UCSD-AML1 (cell line): ENCODE measurements at regions not wholly inside any gene's neighbourhood (a gene's known extent, or its start where the extent isn't known, plus 50 kb on each side); places are given as distances from the start of the nearest gene placed in this dataset.
"Not testable (repeated sequence)": the region's sequence is repeated elsewhere in the genome, so short reads cannot be mapped to it uniquely, and the experiment has no call there.

Source experiments
- DNase-seq: peaks from one replicate; lab custom pipeline; 2025; ENCODE audit not compliant: unreplicated experiment; lab: John Stamatoyannopoulos, UW

DNA sequence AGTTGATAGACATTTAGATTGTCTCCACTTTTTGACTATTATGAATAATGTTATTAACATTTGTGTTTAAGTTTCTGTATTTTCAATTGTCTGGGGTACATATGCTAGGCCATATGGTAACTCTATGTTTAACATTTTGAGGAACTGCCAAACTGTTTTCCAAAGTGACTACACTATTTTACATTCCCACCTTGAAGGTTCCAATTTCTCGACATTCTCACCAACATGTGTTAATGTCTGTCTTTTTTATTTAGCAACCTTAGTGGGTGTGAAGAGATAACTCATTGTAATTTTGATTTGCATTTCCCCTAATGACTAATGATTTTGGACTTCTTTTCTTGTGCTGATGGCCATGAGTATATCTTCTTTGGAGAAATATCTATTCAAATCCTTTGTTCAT, 832.4 kb downstream of the DNAJB9 start:
- no peak for DNase-seq

DNA sequence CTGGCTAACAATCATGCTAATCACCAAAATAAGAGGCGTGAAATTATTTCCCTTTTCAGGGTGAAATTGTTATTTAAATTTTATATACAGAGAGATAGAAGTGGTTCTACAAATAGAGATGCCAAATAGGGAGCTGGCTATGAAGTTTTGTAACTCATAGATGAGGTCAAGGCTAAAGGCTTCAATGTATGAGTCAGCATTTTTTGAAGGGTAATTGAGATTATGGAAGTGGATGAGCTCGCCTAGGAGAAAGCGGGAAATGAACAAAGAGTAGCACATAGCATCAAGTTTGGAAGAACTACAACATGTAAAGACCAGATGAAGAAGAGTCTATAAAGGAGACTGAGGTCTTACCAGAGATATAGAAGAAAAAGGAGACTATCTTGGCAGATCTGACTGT, 838.1 kb downstream of the DNAJB9 start:
- DNase-seq = no peak

DNA sequence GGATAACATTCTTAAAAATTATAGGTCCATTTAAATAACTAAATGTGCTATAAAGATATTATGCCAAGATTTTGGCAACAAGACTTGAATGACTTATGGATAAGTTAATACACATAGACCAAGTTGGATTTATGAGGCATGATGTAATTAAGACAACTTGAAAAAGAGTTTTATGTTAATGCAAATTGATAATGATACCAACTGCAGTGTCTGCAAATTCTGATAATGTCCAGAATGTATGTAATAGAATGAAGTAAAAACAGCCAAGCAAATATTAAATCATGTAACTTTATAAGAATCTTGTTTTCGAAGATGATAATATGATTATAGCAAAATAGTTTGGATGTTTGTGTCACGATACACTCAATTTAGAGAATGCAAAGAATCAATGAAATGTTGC, 868.3 kb downstream of the DNAJB9 start:
- DNase-seq = no peak

DNA sequence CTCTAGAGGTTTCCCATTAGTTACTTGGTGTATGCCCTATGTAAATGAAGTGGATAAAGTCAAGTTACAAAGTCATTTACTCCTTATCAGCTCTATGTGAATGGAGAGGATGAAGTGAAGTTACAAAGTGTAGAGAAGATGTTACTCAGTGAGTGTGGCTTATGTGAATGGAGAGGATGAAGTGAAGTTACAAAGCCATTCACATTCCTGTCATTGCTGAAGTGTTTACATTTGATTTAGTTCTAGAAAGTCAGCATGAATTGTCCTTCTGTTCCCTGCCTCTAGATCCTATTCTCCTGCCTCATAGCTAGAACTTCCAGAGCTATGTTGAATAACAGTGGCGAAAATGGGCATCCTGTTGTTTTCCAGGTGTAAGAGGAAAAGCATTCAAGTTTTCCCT, 880.1 kb downstream of the DNAJB9 start:
- DNase-seq = no peak

DNA sequence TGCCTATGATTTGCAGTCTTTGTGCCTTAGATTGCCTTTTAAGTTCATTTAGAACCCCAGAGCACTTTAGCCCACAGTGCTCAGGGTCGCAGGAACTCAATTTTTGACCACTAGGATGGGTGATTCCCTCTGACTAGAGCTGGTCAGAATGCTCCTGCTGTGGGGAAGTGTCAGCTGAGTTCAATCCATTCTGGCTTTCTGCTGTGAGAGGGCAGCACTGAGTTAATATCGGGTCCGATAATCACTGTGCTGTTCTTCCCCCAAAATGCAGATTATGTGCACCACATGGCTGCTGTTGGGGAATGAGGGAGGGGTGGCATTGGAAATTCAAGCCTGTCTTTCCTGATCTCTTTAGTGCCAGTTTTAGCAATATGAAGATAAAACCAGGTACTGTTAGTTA, 886.4 kb downstream of the DNAJB9 start:
- DNase-seq = no peak

DNA sequence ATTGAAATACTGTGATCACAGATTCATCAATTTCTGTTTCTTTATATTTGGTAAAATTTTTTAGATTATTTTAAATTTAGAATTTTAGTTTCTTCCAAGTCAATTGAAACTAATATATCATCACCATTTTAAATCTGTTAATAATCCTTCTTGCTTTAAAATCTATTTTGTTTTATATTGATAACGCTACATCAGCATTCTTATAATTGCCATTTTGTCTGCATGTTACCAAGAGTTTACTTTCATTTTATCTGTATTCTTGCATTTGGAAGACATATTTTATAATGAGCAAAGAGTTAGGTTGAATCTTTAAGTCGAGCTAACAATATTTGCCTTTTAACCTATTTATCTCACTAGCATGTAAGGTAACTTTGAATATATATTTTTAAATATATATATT, 890.6 kb downstream of the DNAJB9 start:
- DNase-seq = no peak

DNA sequence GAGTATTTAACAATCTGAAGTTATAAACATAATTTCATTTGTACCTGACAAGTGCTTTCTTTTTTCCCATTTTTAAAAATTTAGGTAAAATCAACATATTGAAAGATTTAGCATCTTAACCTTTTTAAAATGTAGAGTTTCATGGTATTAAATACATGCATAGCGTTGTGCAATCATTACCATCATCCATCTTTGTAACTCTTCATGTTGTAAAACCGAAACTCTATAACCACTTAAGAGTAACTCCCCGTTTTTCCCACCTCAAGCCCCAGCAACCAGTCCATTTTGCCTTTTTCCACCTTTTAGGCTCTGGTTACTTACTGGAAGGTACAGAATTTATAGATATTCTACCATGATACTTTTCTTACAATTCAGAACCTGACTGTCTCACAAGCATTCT, 892.5 kb downstream of the DNAJB9 start:
- no peak for DNase-seq

DNA sequence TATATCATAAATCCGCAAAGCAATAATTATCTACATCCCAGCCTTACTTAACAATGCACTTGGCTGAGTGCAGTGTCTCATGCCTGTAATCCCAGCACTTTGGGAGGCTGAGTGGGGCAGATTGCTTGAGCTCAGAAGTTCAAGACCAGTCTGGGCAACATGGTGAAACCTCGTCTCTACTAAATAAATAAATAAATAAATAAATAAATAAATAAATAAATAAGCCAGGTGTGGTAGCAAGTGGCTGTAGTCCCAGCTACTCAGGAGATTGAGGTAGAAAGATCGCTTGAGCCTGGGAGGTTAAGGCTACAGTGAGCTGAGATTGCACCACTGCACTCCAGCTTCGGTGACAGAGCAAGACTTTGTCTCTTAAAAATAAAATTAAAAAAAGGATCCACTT, 898.1 kb downstream of the DNAJB9 start:
- DNase-seq = not testable (repeated sequence)

DNA sequence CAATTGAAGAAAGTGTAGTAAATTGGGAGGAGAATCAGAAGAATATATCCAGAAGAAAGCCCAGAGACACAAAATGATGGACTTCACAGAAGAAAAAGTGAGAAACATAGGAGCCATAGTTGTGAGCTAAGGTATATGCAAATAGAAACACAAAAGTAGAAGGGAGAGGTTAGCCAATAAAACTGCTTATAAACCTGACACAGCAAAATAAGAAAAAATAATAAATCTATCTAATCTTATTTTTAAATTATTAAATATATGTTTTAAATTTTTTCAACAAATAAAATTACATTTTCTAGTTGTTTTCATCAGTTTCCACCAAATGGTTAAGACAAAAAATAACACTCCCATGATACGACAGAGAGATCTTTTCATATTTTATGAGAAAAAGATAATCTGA, 903.5 kb downstream of the DNAJB9 start:
- no peak for DNase-seq

DNA sequence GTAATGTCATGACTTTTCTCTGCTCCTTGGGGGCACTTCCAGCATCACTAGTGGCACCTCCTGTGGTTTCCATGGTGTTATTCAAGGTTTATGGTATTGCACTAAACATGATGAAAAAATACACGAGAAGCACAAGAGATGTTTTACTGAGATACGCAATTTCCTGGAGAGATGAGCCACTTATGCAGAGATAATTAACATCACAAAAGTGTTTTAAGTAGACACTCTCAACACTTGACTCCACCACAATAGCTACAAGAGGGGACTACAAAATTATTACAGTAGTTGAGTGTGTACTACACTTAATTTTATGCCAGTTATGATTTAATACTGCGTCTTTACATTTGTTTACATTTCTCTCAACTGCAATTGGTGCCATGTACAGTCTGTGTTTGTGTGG, 906.7 kb downstream of the DNAJB9 start:
- no peak for DNase-seq

DNA sequence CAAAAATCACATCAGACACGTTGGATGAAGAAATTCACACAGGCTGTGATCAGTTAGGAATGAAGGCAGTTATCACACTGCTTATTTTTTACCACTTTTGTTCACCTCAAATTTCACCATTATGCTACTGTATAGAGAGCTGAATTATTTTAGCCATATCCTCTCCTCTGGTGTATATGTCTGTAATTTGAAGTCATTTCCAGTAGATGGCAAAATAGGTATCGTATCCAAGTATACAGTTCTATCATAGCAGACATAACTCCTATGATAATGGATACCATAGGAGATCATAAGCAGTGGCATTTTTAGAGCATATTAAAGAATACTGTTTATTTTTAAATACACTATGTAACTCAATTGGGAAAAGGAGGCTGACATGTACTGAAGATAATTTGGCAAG, 909.7 kb downstream of the DNAJB9 start:
- DNase-seq = no peak

DNA sequence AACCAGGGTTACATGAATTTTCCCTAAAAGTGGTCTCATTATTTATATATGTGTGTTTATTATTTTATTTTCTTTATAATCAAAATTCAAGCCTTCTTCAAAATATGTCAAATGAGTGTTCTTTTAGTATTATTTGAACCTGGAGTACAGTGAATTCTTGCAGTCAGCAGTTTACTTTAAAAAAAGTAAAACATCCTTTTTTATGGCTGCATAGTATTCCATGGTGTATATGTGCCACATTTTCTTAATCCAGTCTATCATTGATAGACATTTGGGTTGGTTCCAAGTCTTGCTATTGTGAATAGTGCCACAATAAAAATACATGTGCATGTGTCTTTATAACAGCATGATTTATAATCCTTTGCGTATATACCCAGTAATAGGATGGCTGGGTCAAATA, 920.9 kb downstream of the DNAJB9 start:
- DNase-seq = not testable (repeated sequence)

DNA sequence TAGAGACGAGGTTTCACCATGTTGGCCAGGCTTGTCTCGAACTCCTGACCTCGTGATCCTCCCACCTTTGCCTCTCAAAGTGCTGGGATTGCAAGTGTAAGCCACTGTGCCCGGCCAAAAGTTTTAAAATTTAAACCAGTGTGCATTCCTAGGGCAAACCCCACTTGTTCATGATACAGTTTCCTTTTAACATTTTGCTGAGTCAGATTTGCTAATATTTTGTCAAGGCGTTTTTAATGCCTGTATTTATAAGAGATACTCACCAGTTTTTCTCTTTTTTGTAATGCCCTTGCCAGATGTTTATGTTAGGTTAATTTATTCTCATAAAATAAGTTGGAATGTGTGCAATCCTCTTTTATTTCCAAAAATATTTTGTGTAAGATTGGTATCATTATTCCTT, 927.4 kb downstream of the DNAJB9 start:
- DNase-seq = no peak

DNA sequence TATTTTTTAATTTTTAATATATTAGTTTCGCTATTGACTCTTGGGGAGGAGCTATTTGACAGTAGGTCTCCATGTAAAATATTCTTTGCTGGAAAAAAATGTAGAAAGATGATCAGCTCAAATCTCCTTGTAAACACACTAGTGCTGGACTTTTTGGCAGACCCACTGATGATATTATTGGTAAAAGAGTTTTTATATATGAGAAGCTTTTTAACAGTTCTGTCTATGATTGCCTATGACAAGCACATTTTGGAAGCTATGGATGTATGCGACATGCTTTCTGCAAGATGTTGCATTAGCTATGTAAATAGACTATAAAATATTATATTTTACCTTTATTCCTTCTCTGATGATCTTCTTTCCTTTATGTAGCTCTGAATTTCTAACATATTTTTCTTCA, 928.5 kb downstream of the DNAJB9 start:
- no peak for DNase-seq

DNA sequence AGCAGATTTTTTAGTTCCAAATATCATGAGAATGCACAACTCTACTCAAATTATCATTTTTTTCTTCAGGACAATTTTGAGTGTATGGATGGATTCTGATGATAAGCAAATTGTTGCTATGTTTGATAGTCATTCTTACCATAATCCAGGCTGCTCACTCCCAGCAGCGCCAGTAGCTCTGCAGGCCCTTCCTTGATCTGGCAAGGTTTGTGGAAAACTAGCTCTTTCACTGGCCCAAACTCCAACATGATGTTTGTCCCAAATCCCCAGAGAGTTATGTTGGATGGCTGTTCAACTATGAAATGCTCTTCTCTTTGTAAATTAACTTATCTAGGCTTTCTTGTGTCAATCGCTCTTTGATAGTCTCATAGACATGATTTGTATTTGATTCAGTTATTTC, 933.7 kb downstream of the DNAJB9 start:
- no peak for DNase-seq

DNA sequence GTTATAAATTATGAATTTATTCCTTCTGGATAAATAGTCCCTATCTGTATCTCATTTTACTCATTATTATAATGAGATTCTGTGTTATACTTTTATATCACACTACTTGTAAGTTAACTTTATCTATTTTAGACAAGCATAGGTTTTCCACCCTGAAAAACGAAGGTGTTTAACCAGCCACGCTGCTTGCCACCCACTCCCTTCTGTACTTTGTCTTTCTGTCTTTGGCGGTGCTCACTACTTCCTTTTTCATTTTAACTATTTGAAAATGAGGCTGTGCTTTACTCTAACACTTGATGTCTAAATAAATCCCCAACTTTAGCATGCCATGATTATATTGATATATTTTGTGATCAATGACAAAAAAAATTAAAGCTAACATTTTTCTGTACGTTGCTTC, 952.9 kb downstream of the DNAJB9 start:
- no peak for DNase-seq

DNA sequence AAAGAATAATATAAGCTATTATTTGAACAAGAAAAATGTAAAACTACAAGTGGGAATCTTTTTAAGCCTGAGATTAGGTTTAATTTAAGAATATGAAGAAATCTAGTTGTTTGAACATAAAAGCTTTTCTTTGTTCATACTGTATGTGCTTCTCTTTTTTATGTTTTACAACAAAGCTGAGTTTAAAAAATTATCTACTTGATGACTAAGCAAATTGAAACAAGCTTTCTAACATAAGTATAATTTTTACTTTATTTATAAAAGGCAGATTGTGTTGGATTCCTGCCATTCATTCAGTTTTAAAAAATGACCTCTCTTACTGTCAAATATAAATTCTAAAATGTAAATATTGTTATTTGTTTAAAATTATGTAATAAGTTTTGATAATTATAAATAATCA, 958.2 kb downstream of the DNAJB9 start:
- no peak for DNase-seq

DNA sequence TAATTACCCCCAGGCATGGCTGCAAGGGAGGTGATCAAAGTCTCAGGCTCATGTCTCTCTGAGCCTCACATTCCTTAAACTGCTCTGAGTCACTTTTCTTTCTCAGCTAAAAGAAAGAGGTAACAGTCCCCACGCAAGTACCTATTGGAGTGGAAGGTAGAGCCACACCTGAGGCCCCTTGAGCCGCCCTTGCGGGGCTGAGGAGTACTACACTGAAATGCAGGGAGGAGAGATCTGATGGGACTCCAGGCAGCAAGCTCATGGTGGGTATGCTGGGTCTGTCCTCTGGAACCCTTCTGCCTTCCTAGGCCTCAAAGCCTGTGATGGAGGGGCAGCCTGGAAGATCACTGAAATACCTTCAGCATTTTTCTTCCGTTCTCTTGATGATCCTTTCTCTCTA, 960.0 kb downstream of the DNAJB9 start:
- no peak for DNase-seq

DNA sequence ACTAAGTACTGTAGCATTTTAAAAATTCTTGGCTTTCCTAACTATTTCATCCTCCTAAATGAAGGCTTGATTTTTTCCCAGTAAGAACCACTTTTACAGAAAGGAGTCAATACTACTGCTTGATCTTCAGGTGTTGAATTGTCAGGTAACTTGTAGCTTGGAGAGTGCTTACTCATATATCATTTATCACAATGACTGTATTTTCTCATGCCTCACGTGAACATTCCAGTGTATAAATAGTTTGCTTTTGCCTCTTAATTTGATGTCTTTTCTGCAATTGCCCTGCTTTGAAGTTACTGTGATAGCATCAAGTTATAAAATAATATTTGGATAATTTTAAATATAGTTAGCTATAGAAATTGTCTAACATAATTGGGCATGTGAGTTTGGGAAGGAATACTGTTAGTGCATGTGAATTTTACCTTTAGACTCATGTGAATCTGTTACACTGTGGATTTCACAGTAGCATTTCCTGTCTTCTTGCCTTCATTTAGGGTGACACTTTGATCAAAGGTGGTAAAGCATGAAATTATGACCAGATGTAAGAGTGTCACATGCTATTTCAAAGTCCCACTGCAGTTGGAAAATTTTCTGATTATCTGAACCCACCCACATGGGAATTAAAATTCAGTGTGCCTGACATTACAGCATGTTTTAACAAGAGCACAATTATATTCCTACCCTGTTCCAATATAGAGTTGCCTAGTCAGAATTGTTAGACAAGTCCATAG, 962.8 kb downstream of the DNAJB9 start:
- DNase-seq = no peak

DNA sequence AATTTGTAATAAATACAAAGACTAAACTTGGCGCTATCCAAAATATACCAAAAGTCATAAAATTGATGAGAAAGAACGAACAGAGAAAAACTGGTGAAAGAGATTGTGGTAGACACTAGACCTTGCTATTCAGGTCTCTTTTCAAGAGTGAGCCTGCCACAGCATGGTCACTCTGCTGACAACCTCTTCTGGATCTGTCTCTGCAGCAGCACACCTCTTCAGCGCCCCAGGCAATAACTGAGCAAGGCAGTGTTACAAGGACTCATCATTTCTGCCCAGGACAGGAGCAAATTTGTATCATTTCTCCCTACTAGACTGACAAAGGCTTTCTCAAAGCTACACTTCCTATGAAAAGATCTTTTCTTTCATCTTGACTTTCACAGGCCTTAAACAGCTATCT, 976.0 kb downstream of the DNAJB9 start:
- no peak for DNase-seq

DNA sequence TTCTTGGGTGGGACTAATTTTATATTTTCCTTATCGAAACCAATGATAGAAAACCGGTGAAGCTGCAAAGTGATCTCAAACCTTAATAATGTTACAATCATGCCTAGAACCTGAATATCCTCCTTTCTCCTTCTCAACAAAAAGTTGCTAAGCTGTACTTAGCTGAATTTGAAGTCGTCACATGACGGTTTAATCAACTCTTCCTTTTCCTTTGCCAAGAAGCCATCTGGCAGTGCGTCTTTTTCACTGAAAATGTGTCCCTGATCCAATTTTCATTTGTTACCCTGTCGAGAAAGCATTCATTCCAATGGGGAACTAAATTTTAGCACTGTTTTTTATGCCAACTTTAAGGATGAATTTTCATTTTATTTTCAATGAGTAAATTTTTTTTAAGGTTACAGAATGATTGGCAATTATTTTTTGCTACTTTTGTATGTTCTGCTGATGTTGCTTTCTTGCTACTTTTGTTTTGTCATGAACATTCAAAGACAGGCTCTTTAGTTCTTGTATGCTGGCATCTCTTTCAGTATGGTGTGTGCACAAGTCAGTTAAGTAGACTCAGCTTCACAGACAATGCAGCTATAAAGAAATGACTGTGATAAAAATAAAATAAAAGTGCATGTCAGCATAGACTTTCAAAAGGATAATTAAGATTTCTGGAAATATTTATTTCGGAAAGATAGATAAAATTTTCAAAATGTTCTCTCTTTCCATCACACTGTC, 980.0 kb downstream of the DNAJB9 start:
- DNase-seq = no peak

DNA sequence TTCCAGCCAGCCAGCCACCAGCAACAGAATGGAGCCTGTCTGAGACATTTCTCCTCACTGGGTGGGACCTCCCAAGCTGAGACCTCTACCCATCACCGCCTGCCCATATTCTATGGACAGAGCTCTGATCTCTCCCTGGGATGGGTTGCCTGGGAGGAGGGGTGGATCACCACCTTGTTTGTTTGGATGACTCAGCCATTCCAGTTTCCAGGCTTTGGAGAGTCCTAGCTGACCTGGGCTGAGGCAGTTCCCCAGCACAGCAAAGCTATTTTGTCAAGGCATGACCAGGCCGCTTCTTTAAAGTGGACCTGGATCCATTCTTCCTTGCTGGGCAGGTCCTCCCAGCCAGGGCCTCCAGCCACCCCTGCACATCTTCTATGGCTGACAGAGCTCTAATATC, 982.3 kb downstream of the DNAJB9 start:
- no peak for DNase-seq

DNA sequence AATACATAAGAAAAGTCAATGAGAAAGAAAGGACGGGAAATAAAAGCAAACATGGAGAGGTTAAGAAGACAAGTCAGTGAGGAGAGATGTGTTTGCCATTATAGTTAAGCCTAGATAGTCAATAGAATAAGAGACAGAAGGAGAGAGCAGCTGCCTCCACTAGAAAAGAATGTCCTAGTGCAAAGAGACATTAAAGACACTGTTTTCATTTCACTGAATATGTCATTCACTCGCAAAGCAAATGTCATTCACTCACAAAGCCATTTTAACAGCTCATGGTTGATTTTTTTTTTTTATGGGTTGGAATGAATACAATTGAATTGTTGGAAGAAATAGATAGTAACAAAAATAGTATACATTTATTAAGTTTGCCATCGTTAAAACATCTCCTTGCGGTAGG, 1007.6 kb downstream of the DNAJB9 start:
- no peak for DNase-seq
